ENCODE measurements at regions not wholly inside any gene's neighbourhood (a gene's known extent, or its start where the extent isn't known, plus 50 kb on each side); places are given as distances from the start of the nearest gene placed in this dataset.

GRCh38 chr21:35616090-35616489 is 444.2 kb downstream of the SETD4 start:
- H3K4me2 ChIP-seq (ENCODE audit: low read length) = 0 out of 2 replicates have a peak overlapping the region, but pooled peaks have one; percentile 12
- peak; percentile 52 for TF ChIP-seq CTCF (IDR thresholded peaks at IDR 0.05; ENCODE audit: low read depth, low read length, poor library complexity, severe bottlenecking)
- no peak for TF ChIP-seq EZH2phosphoT487 (IDR thresholded peaks at IDR 0.05; ENCODE audit: borderline replicate concordance, low read length)
- no peaks in the 10 kb centered on the region for H4K20me1 ChIP-seq (ENCODE audit: control insufficient read depth, insufficient read depth, low read depth, low read length)
- no peak overlapping the region for H3K27ac ChIP-seq (ENCODE audit: low read depth, low read length)
- no peaks in the 10 kb centered on the region for H3K36me3 ChIP-seq (ENCODE audit: control insufficient read depth, low read length)
- H3K4me1 ChIP-seq (ENCODE audit: control insufficient read depth, low read length) = peaks cover 5% of the 10 kb centered on the region
- no peak overlapping the region for H3K4me3 ChIP-seq (ENCODE audit: low read length)
- H3K27me3 ChIP-seq (ENCODE audit: control insufficient read depth, low read length) = peaks cover 18% of the 10 kb centered on the region
- no peaks in the 10 kb centered on the region for H3K9me2 ChIP-seq (replicated peaks; ENCODE audit: control insufficient read depth, low read length)
- no peaks in the 10 kb centered on the region for H3K79me2 ChIP-seq (ENCODE audit: control insufficient read depth, low read length)
- no peaks in the 10 kb centered on the region for H3K9me3 ChIP-seq (ENCODE audit: control insufficient read depth, insufficient read depth, low read length)
- H3F3A ChIP-seq (ENCODE audit: control insufficient read depth, insufficient read depth) = no peaks in the 10 kb centered on the region

- Histone ChIP-seq H3K9me3 (ENCODE audit: control insufficient read depth, insufficient read depth, low read length) (no peaks in the 10 kb centered on the region), H3K4me3 (ENCODE audit: low read length) (no peak overlapping the region), H3K79me2 (ENCODE audit: control insufficient read depth, low read length) (no peaks in the 10 kb centered on the region), H4K20me1 (ENCODE audit: control insufficient read depth, insufficient read depth, low read depth, low read length) (no peaks in the 10 kb centered on the region), H3K4me1 (ENCODE audit: control insufficient read depth, low read length) (peaks cover 5% of the 10 kb centered on the region), H3K9me2 (replicated peaks; ENCODE audit: control insufficient read depth, low read length) (no peaks in the 10 kb centered on the region), H3K27me3 (ENCODE audit: control insufficient read depth, low read length) (peaks cover 18% of the 10 kb centered on the region), H3K4me2 (ENCODE audit: low read length) (no peak overlapping the region), H3K27ac (ENCODE audit: low read depth, low read length) (no peak overlapping the region), H3F3A (ENCODE audit: control insufficient read depth, insufficient read depth) (no peaks in the 10 kb centered on the region), H3K36me3 (ENCODE audit: control insufficient read depth, low read length) (no peaks in the 10 kb centered on the region)
- TF ChIP-seq EZH2phosphoT487 (IDR thresholded peaks at IDR 0.05; ENCODE audit: borderline replicate concordance, low read length) (no peak), CTCF (IDR thresholded peaks at IDR 0.05; ENCODE audit: low read depth, low read length, poor library complexity, severe bottlenecking) (no peak)
These were observed 445.0 kb downstream of the SETD4 start for GRCh38 chr21:35615325-35615724.

GRCh38 chr21:35614396-35614921 is 445.9 kb downstream of the SETD4 start:
- no peaks in the 10 kb centered on the region for H3F3A ChIP-seq (ENCODE audit: control insufficient read depth, insufficient read depth)
- no peak overlapping the region for H3K27ac ChIP-seq (ENCODE audit: low read depth, low read length)
- no peaks in the 10 kb centered on the region for H3K9me3 ChIP-seq (ENCODE audit: control insufficient read depth, insufficient read depth, low read length)
- H3K4me1 ChIP-seq (ENCODE audit: control insufficient read depth, low read length) = peaks cover 5% of the 10 kb centered on the region
- no peaks in the 10 kb centered on the region for H3K79me2 ChIP-seq (ENCODE audit: control insufficient read depth, low read length)
- H3K4me3 ChIP-seq (ENCODE audit: low read length) = no peak overlapping the region
- peaks cover 16% of the 10 kb centered on the region for H3K27me3 ChIP-seq (ENCODE audit: control insufficient read depth, low read length)
- no peak overlapping the region for H3K4me2 ChIP-seq (ENCODE audit: low read length)
- H4K20me1 ChIP-seq (ENCODE audit: control insufficient read depth, insufficient read depth, low read depth, low read length) = no peaks in the 10 kb centered on the region
- no peaks in the 10 kb centered on the region for H3K36me3 ChIP-seq (ENCODE audit: control insufficient read depth, low read length)
- TF ChIP-seq EZH2phosphoT487 (IDR thresholded peaks at IDR 0.05; ENCODE audit: borderline replicate concordance, low read length) (no peak), CTCF (IDR thresholded peaks at IDR 0.05; ENCODE audit: low read depth, low read length, poor library complexity, severe bottlenecking) (no peak)
- no peaks in the 10 kb centered on the region for H3K9me2 ChIP-seq (replicated peaks; ENCODE audit: control insufficient read depth, low read length)

Measured in DOHH2 (cell line).